ENCODE measurements at regions not wholly inside any gene's neighbourhood (a gene's known extent, or its start where the extent isn't known, plus 50 kb on each side); places are given as distances from the start of the nearest gene placed in this dataset.

DNA sequence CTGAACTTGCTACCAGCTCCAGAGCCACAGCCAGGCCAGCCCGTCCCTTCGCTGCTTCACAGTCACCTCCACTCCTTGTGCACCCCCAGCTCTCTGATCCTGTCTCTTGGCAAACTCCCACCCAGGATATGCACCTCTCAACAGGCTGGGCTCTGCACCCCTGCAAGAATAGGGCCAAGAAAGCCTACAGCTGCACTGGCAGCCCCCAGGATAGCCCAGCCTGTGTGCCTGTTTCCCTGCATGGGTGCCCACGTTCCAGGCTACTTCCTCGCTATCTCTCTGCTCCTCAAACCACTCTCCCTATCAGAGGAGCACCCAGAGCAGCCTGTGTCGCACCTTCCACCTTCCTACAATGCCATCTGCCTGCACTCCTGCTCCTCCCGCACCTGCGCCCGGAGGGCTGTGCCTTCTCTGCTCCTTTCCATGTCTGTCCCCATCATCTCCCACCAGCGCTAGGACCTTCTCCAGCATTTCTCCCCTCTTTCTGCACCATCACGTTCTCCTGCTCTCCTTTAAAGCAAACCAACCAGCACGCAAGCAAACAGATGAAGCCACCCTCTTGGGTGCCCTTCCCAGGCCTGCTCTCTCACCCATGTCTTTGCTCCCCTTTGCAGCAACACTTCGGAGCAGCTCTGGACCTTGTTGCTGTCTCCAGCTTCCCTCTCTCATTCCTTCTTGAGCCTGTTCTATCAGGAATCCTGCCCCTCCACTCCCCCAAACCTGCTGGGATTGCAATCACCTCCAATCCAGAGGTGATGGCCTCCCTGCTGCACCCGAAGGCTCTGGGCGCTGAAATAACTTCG, 313.2 kb upstream of the HS6ST1 start:
- no peak for DNase-seq (ENCODE audit: low read depth in 2 of 2)

DNA sequence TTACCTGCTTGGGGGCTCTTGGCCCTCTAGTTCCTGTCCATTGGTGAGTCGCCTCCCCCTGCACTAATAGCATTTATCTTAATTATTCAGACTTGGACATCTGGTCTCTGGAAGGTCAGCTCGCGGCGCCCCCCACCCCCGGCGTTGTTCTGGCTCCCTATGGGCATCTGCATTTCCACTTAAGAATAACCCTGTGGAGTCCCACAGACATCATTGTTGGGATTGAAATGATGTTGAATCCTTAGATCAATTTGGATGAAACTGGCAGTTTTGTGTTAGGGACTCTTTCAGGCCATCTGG, 313.8 kb upstream of the HS6ST1 start:
- no peak for DNase-seq (ENCODE audit: low read depth in 2 of 2)

DNA sequence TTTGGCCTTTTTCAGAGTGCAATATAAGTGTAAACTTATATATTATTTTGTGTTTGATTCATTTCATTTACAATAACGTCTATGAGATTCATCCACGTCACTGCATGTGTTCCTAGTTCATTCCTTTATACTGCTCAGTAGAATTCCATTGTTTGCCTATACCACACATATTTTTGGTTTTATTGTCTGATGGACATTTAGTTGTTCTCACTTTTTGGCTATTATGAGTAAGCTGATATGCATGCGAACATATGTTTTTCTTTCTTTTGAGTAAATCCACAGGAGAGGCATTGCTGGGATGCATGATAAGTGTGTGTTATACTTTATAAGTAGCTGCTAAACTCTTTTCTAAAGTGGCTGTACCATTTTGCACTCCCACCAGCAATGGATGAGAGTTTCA, 314.8 kb upstream of the HS6ST1 start:
- DNase-seq (ENCODE audit: low read depth in 2 of 2): no peak

DNA sequence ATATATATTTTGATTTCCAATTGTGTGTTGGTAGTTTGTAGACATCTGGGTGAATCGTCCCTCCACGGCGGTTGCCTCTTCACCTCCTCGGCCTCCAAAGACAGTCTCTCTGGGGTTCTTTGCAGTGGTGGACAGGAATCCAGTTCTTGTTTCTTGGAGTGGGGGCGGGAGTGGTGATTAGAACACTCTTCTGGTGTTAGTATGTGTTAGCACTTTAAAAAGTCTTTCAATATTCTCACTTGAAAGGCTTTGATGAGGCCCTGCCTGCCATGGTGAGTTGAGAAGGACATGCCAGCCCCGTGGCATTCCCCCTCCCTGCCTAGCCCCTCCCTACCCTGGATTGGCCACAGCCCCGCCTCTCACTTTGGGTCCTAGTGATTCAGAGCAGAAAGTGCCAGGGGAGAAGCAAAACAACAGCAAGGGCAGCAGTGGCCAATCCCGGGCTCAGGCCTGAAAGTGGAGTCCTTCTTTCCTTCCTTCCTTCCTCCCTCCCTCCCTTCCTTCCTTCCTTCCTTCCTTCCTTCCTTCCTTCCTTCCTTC, 316.8 kb upstream of the HS6ST1 start:
- no peak for DNase-seq (ENCODE audit: low read depth in 2 of 2)

DNA sequence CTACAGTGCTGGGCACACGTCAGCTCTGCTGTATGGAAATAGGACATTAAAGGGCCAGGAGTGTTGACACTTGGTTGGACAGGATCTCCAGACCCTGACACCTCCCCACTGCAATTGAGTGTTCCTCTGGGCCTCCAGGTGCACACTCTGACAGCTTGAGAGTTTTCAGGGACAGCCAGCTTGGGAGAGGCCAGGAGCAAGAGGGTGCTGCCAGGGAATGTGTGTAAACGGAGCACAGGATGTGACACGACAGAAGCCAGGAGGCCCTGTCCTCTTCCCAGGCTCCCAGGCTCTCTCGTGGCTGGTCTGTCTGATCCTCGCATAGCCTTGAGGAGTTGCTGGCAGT, 318.1 kb upstream of the HS6ST1 start:
- DNase-seq (ENCODE audit: low read depth in 2 of 2): no peak

DNA sequence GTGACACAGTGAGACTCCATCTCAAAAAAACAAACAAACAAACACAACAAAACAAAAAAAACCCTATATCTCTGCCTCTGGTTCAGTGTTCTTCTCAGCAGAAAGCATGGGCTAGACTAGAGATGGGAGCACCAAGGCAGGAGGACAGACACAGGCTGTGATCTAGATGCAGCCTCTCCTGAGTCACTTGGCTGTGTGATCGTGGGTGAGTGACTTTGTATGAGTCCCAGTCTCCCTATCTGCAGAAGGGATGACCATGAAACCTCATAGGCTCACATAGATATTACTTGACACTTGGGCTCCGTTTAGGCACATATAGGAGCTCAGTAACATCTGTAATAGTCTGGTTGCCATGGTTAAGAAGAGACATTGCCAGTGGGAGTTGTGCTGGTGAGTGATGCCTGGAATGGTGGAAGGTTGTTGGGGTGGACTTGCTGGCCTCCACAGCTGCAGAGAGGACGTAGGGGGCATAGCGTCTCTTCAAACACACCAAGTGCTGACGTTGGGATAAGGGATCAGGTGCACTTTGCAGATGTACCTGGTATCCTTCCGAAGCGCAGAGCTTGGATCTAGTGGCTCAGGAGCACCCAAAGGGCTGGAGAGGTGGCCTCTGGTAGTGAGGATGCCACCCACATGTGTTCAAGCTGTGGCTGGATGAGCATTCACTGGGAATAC, 318.9 kb upstream of the HS6ST1 start:
- no peak for DNase-seq (ENCODE audit: low read depth in 2 of 2)

DNA sequence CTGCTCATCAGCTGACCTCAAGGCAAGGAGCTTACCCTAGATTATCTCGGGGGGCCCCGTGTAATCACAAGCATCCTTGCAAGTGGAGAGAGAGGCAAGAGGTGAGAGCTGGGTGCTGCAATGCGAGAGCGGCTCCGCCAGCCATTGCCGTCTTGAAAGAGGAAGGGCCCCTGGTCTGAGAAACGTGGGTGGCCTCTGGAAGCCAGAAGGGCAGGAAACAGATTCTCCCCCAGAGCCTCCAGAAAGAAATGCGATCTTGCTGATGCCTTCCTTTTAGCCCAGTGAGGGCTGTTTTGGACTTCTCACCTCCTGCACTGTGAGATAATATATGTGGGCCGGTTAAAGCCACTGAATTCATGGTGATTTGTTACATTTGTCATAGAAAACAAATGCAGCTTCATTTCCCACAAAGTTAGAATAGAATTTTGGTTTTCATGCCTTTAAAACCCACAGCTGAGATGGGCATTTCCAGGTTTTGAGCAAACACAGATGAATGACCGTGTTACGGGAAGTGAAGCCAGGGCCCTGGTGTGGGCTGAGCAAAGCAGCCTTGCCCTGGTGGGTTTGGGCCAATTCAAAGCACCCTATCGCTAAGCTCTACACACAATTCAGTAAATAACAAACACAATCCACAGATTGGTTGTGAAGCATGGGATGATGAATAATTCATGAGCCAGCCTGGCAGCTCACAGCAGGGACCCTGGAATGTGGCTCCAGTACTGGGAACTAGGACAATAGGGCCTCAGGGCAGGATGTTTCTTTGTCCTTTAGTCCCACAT, 319.9 kb upstream of the HS6ST1 start:
- DNase-seq (ENCODE audit: low read depth in 2 of 2): no peak

DNA sequence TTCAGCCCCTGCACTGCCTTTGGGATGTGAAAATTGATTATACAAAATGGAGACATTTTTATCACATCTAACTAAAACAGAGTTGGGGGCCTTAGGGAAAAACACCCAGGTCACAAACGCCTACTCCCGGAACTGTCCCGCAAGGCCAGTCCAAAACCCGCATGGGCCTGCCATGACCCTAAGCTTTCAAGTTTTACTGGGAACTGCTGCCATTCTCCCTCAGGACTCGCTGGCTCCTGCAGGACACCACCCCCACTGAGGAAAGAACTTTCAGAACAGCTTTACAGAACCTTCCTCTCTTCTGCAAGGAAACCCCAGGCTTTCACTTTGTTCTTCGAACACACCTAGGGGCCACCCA, 320.4 kb upstream of the HS6ST1 start:
- no peak for DNase-seq (ENCODE audit: low read depth in 2 of 2)

DNA sequence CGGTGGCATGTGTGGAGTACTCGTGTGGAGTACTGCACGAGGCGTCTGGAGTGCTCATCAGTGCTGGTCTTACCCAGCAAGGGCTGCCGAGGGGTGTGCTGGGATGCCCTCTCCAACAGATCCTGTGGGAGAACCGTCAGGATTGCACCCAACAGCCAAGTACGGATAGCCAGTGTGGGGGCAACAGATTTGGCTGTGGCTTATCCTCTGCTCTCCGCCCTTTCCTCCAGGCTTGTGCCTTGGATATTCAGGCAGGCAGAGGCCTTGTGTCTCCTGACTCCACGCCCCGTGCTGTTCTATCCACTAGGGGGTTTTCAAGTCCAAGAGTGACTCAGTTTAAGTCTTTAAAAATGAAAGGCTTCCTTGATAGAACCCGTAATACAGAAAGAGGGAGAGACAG, 321.0 kb upstream of the HS6ST1 start:
- DNase-seq (ENCODE audit: low read depth in 2 of 2): no peak

DNA sequence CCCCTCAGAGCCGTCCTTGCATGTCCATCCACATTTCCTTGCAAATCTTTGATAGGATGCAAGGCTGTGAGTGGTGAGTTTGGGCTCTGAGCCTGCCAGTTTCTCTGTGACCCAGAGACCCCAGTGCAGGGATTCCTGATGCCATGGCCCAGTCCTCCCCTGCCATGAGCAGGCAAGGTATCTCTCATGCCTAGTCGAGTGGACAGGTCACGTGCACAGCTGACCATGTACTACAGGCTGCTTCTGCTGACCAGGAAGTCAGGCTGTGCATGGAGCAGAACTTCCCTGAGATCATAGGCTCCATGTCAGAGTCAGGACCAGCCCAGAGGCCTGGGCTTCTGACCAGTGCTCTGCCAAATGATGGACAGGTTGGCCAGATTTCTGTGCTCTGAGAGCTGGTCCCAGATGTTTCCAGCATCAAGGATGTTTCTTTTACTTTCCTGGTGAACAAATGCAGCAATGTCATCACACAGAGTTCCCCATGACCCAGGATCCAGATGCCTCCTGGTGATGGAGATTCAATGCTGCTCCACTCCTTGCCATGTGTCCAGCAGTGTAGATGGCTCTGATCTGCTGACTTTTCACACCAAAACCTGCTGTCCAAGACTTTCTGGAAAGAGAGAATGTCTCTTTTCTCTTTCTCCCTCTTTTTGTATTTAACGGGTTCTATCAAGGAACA, 321.6 kb upstream of the HS6ST1 start:
- DNase-seq (ENCODE audit: low read depth in 2 of 2): no peak

DNA sequence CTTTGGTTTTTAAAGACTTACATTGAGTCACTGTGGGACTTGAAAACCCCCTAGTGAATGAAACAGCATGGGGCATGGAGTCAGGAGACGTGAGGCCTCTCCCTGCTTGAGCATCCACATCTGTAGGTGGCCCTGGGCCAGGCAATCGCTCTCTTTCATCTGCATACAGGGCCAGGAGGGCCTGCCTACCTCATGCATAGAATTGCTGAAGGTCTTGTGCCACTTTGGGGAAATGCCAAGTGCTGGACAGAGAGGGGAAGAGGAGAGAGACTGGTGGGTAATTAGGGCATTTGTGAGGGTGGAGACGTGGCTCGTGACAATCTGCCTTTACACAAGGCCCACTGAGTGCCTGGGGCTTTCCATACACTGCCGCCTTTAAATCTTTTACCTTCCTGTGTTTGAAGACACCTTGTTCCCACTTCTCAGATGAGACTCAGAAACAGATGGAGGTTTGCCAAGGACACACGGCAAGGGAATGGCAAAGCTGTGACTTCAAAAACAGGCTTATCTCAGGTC, 322.2 kb upstream of the HS6ST1 start:
- no peak for DNase-seq (ENCODE audit: low read depth in 2 of 2)

DNA sequence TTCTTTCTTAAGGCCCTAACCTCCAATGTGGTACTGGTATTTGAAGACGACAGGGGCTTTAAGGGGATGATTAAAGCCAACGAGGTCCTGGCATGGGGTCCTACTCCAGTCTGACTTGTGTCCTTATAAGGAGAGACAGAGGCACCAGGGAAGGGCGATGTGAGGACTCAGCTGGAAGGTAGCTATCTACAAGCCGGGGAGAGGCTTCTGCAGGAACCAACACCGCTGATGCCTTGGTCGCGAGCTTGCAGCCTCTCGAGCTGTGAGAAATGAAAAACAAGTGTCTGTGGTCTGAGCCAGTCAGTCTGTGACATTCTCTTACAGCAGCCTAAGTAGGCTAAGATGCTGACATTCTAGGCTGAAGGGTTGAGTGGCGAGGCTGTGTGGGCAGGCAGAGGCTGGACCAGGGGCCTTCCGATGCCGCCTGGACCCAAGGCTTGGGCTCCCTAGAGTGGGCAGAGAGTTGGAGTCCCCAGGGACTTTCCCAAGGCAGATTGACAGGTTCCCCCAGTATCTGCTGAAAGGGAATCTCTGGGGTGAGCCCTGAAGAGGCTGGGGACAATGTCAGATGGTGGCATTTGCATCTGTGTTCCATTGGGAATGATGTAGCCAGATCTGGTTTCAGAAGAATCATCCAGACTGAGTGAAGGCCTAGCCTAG, 322.9 kb upstream of the HS6ST1 start:
- no peak for DNase-seq (ENCODE audit: low read depth in 2 of 2)

DNA sequence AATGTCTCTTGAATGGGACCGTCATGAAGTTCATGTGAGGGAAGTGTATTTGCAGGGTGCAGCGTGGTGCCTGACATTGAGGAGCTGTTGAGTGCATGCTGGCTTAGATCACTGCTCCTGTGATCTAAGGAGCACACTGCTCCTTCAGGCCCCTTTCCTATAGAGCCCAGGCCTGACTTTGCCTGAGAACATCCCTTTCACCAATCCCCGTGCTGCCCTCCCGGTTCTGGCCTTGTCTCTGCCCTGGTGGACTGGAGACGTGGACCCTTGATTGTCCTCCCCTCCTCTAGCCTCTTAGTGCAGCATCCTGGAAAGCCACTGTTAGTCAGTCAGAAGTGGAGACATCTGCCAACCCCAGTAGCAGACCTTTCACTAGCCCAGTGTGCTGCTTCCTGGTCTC, 323.6 kb upstream of the HS6ST1 start:
- no peak for DNase-seq (ENCODE audit: low read depth in 2 of 2)

DNA sequence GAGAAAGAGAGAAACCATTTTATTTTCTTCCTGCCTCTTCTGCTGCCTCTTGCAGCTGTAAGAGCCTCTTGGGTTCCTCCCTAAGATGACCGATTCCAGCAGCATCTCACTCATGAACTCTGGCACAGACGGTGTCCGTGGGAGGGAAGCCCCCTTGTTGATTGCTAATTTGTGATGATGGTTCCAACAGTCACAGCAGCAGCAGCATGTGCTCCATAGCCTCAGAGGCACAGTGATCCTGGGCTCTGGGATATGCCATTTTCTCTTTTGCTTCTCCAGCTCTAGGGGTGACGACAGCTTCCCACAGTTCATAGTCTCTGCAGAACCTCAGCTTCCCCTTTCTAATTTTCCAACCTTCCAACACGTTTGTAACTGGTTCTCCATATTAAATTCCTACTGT, 324.2 kb upstream of the HS6ST1 start:
- DNase-seq (ENCODE audit: low read depth in 2 of 2): no peak

DNA sequence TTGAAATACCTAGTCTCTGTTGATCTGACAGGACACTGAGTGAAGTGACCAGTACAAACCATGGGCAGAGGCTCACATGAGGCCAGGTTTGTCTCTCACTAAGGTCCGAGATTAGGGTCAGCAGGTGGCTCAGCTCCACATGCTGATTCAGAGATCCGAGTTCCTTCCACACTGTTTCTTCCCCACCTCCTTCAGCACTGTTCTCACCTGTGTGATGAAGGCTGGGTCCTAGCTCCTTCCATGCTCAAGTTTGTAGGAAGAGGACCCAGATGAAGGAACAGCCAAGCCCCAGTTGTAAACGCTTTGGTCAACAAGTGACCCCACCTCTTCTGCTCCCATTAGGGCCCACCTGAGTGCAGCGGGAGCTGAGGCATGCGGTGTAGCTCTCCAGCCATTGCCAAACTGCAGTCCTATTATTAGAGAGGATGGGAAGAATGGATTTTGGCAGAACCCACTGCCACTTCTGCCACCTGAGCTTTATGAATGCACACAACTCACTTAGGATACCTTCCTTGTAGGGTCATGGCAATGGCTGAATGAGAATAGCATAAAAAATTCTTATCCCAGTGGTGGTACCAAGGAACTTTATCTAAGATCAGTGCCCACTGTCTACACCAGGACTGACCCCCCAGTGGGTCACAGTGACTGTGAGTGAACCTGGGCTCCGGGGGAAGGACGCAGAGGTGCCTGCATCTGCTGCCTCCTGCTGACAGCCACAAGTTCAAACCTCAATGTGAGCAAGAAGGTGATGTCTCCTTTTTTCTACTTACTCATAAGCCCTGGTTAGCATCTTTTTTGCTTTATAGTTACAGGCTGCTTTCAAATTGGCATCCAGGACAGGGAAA, 324.8 kb upstream of the HS6ST1 start:
- DNase-seq (ENCODE audit: low read depth in 2 of 2): no peak

DNA sequence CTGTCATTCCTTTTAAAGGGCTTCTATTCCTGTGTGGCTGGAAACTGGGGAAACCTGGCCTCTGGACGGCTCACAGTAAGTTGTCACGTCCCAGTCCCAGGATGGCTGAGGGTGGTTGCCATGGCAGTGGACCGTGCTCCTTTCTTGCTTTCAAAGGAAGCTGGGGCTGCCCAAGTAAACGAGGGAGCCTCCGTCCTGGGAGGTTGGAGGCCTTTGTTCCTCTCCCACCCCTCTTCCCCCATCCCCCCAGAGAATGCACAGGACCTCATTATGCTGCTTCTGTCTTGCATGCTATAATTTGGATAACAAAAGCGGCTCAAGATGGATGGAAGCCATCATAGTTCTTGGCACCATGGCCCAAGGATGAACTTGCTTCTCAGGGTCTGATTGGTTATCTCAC, 325.5 kb upstream of the HS6ST1 start:
- DNase-seq (ENCODE audit: low read depth in 2 of 2): no peak

DNA sequence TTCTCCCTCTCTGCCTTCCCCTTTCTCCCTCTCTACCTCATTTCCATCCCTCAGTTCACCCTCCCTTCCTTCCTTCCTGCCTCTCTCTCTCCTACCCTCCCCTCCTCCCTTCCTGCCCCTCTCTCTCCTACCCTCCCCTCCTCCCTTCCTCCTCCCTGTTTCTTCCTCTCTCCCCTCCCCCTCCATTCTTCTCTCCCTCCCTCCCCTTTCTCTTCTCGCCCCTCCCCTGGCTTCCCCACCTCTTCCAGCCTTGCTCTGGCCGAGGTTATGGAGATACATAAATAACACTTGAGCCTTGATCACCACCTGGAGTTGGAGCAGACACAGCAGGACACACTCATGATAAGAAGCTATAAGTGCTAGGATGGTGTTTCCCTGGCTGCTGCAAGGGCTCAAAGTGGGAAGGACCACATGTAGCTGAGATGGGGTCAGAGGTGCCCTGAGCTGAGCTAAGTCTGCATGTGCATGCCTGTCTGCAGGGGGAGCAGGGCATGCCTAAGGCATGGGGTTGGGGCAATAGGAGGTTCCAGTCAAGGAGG, 326.1 kb upstream of the HS6ST1 start:
- DNase-seq (ENCODE audit: low read depth in 2 of 2): no peak

DNA sequence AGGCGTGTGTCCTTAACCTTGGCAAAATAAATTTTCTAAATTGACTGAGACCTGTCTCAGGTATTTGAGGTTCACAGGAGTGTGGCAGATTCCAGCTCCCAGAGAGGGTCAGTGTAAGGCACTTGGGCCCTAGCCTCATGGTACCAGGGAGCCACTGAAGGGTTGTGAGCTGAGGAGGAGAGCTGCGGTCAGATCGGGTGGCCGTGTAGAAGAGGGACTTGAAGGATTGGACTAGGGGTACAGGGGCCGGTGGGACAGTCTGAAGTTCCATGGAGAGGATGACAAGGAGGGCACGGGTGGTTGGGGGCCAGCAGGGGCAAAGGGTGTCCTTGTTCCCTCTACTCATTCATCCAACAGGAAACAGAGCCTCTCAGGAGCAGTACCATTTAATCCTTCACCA, 327.0 kb upstream of the HS6ST1 start:
- no peak for DNase-seq (ENCODE audit: low read depth in 2 of 2)

DNA sequence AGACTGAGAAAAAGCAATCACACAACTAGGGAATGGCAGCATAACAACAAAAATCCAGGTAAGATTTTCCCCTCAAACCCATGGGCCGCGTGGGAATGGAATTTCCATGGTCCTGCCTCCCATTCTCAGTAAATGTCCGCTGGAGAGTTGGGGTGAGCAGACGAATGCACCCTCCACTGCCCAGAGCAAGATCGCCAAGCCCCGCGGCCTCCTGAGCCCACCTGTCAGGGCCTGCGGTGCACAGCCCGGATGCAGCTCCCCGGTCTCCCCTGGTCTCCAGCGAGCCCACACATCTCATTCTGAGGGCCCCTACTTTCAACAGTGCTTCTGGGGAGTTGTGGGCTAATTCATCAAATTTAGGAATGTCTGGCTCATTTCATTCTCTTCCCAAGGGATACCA, 327.4 kb upstream of the HS6ST1 start:
- no peak for DNase-seq (ENCODE audit: low read depth in 2 of 2)

DNA sequence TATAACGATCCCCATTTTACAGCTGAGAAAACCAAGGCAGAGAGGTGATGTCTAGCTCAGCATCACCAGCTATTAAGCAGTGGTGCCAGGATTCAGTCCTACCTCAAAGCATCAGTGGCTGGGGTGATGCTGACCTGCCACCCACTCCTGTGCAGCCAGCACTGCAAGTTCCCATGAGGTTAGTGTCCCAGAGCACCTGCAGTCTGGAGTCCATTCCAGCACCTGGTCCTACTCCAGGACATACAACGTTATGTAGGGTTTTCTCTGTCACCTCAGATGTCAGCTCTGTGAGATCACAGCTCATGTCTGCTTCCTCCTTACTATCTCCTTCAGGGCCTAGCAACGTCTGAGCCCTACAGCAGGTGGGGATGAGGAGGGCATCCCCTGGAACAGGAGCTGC, 328.0 kb upstream of the HS6ST1 start:
- DNase-seq (ENCODE audit: low read depth in 2 of 2): no peak
